HCT116 (cell line): ENCODE measurements at regions not wholly inside any gene's neighbourhood (a gene's known extent, or its start where the extent isn't known, plus 50 kb on each side); places are given as distances from the start of the nearest gene placed in this dataset.

ENCODE experiments used
- ATAC-seq: fragments of 200-7000 bp; cut with Tn5 transposase; 2 replicates; pipeline ENCODE4 v1.9.1; 2020; ENCODE audit warnings: mild to moderate bottlenecking, moderate library complexity
- BruUV-seq: library from RNA; stranded (reverse); fragments of 400-500 nt; replicated peaks from 2 replicates; lab custom pipeline; 2021; lab: Mats Ljungman, UMichigan
- CTCF ChIA-PET: fragments of 300-600 bp; sonication (Branson Sonifier 250); formaldehyde crosslinking; loops from one replicate; lab custom pipeline; 2021; ENCODE audit warnings: antibody characterized with exemption; lab: Charles Lee
- POLR2A ChIA-PET: fragments of 300-600, 350-600 bp; sonication (Branson Sonifier 250); formaldehyde crosslinking; loops from one replicate; lab custom pipeline; 2021; ENCODE audit warnings: antibody characterized with exemption; lab: Charles Lee
- RAD21 ChIA-PET, 2 experiments: fragments of 300-600 bp; sonication (Branson Sonifier 250); formaldehyde crosslinking; loops; one replicate each; lab custom pipeline; 2023; ENCODE audit warnings: low total read pairs in 2 of 2; ENCODE audit not compliant: uncharacterized antibody in 2 of 2, unreplicated experiment in 2 of 2, low non-redundant PET in 1 of 2; lab: Charles Lee
- DNase-seq: peaks from one replicate; pipeline ENCODE4 v3.0.0-alpha.2; 2010; ENCODE audit warnings: low read depth, low spot score
- H2AFZ ChIP-seq: fragments of 200-600 bp; shearing (Covaris generic), sonication (generic); 2 replicates; pipeline ENCODE4 v1.6.1; 2017; ENCODE audit warnings: low read depth, mixed run types, mixed read lengths, antibody characterized with exemption, low read length; ENCODE audit not compliant: poor library complexity, severe bottlenecking
- H3K27ac ChIP-seq: 2 replicates; pipeline ENCODE4 v1.5.1; 2012; ENCODE audit warnings: low read depth, low read length
- H3K27me3 ChIP-seq: fragments of 200-600 bp; sonication (generic); 2 replicates; pipeline ENCODE4 v1.6.1; 2016; ENCODE audit warnings: mixed run types, low read length, mixed read lengths; ENCODE audit not compliant: insufficient read depth
- H3K36me3 ChIP-seq, 2 experiments: fragments of 200-500 bp in 1 of 2; fragments of 200-600 bp in 1 of 2; sonication (Bioruptor generic) in 1 of 2; sonication (generic) in 1 of 2; 2 replicates each; pipeline versions ENCODE4 v1.5.1 to v1.6.1; 2014 to 2016; ENCODE audit warnings: low read length in 2 of 2, inconsistent platforms in 1 of 2, mixed read lengths in 1 of 2, mixed run types in 1 of 2; ENCODE audit not compliant: insufficient read depth in 2 of 2, control insufficient read depth in 1 of 2
- H3K4me1 ChIP-seq, 2 experiments: fragments of 200-600 bp in 1 of 2; sonication (generic) in 1 of 2; 2 replicates each; pipeline versions ENCODE4 v1.5.1 to v1.6.1; 2012 to 2017; ENCODE audit warnings: low read length in 2 of 2, inconsistent platforms in 1 of 2, mild to moderate bottlenecking in 1 of 2, mixed read lengths in 1 of 2, mixed run types in 1 of 2, moderate library complexity in 1 of 2; ENCODE audit not compliant: insufficient read depth in 2 of 2, control insufficient read depth in 1 of 2
- H3K4me2 ChIP-seq: fragments of 200-600 bp; sonication (generic); 2 replicates; pipeline ENCODE4 v1.6.1; 2017; ENCODE audit warnings: mixed run types, low read length, mixed read lengths
- H3K4me3 ChIP-seq, 2 experiments: fragments of 200-600 bp in 1 of 2; sonication (generic) in 1 of 2; replicated peaks in 1 of 2; 2 replicates each; pipeline ENCODE4 v1.5.1; 2011 to 2016; ENCODE audit warnings: low read length in 2 of 2, control low read depth in 1 of 2, low read depth in 1 of 2, mild to moderate bottlenecking in 1 of 2, mixed read lengths in 1 of 2, mixed run types in 1 of 2
- H3K79me2 ChIP-seq: fragments of 200-600 bp; sonication (generic); 2 replicates; pipeline ENCODE4 v1.6.1; 2017; ENCODE audit warnings: mild to moderate bottlenecking, mixed run types, low read length, moderate library complexity, mixed read lengths; ENCODE audit not compliant: insufficient read depth
- H3K9ac ChIP-seq: fragments of 200-600 bp; sonication (generic); 2 replicates; pipeline ENCODE4 v1.6.1; 2016; ENCODE audit warnings: low read length, mixed read lengths
- H3K9me2 ChIP-seq: fragments of 200-600 bp; sonication (generic), shearing (Covaris generic); 2 replicates; pipeline ENCODE4 v1.6.1; 2017; ENCODE audit warnings: mixed run types, mild to moderate bottlenecking, moderate library complexity; ENCODE audit not compliant: insufficient read depth
- H3K9me3 ChIP-seq, 2 experiments: fragments of 200-500 bp in 1 of 2; fragments of 200-600 bp in 1 of 2; sonication (Bioruptor generic) in 1 of 2; sonication (generic) in 1 of 2; 2 replicates each; pipeline ENCODE4 v1.6.1; 2014 to 2017; ENCODE audit warnings: low read length in 2 of 2, mixed read lengths in 2 of 2, inconsistent platforms in 1 of 2, low read depth in 1 of 2, mild to moderate bottlenecking in 1 of 2, mixed run types in 1 of 2, moderate library complexity in 1 of 2; ENCODE audit not compliant: control insufficient read depth in 1 of 2, insufficient read depth in 1 of 2
- H4K20me1 ChIP-seq: fragments of 200-600 bp; sonication (generic), shearing (Covaris generic); 2 replicates; pipeline ENCODE4 v1.6.1; 2017; ENCODE audit warnings: mixed run types, mild to moderate bottlenecking, moderate library complexity; ENCODE audit not compliant: insufficient read depth
- CEBPB ChIP-seq: IDR thresholded peaks from 2 replicates; pipeline ENCODE4 v1.6.1; 2012; ENCODE audit warnings: low read depth
- EGR1 ChIP-seq: IDR thresholded peaks from 2 replicates; pipeline ENCODE4 v1.6.1; 2012; ENCODE audit warnings: low read depth
- EZH2 ChIP-seq: fragments of 200-600 bp; sonication (generic); IDR thresholded peaks from 2 replicates; pipeline ENCODE4 v1.6.1; 2017; ENCODE audit warnings: antibody characterized with exemption, mixed run types
- EZH2phosphoT487 ChIP-seq: fragments of 200-600 bp; IDR thresholded peaks from 2 replicates; pipeline ENCODE4 v1.6.1; 2018; ENCODE audit warnings: antibody characterized with exemption, borderline replicate concordance
- FOSL1 ChIP-seq: IDR thresholded peaks from 2 replicates; pipeline ENCODE4 v1.6.1; 2012; ENCODE audit warnings: low read depth
- JUND ChIP-seq: IDR thresholded peaks from 2 replicates; pipeline ENCODE4 v1.6.1; 2012
- POLR2A ChIP-seq: IDR thresholded peaks from 2 replicates; pipeline ENCODE4 v1.7.0; 2011; ENCODE audit warnings: borderline replicate concordance; ENCODE audit not compliant: insufficient read depth, insufficient read length; ENCODE audit errors: extremely low read depth
- POLR2AphosphoS5 ChIP-seq: IDR thresholded peaks from 2 replicates; pipeline ENCODE4 v1.6.1; 2011; ENCODE audit warnings: mild to moderate bottlenecking, low read depth, low read length, moderate library complexity
- SP1 ChIP-seq: IDR thresholded peaks from 2 replicates; pipeline ENCODE4 v1.6.1; 2012; ENCODE audit warnings: low read depth
- SRF ChIP-seq: IDR thresholded peaks from 2 replicates; pipeline ENCODE4 v1.6.1; 2012; ENCODE audit warnings: low read depth
- YY1 ChIP-seq: IDR thresholded peaks from 2 replicates; pipeline ENCODE4 v1.6.1; 2011; ENCODE audit warnings: low read length, low read depth, moderate library complexity, mild to moderate bottlenecking; ENCODE audit not compliant: insufficient replicate concordance; ENCODE audit errors: extremely low read depth
- intact Hi-C: fragments of 100-400 bp; cut with micrococcal nuclease; formaldehyde crosslinking; loops from 2 replicates; pipeline ENCODE4 v1.10.0; 2022
- TF ChIP-seq, protein P1 (sequence below): IDR thresholded peaks from 2 replicates; pipeline ENCODE4 v1.6.1; 2012
- TF ChIP-seq, protein P2 (sequence below), 3 experiments: fragments of 200-600 bp in 1 of 3; sonication (generic) in 1 of 3; IDR thresholded peaks in 2 of 3; conservative IDR thresholded peaks in 1 of 3; 2 replicates each; pipeline ENCODE4 v1.5.1; 2012 to 2017; ENCODE audit warnings: low read depth in 2 of 3, low read length in 2 of 3, antibody characterized with exemption in 1 of 3, borderline replicate concordance in 1 of 3, control low read depth in 1 of 3, mild to moderate bottlenecking in 1 of 3, mixed read lengths in 1 of 3, mixed run types in 1 of 3, moderate library complexity in 1 of 3; ENCODE audit not compliant: insufficient read depth in 1 of 3

DNA sequence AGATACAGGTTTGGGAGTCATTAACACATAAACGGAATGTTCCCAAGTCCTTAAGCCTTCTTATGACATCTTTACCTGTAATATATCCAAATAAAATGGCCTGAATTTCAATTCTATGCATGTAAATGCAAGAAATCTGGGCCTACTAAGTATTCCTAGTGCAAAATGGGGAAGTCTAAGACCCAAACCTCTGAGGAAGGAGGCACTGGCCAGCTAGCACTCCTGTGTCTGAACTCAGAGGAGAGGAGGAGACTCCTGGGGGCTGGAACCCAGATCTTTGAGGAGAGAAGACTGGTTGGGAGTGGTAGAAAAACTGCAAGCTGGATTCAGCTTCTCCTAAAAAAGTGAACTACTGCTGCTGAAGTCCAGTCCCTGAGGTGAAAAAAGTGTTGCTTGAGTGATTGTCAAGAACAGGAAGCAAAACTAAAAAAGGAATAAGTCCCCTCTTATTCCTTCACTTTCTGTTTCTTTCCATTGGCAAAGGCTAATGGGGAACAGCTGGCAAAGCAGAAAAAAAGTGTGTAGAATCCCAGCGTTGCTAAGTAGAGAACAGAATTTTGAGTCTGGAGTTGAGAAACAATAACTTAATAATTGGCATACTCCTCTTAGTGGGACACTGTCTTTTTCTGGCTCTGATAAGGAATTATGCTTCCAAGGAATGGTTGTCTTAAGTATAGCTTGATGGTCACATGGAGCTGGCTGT, 54.8 kb upstream of the ATP2C1 start:
- Histone ChIP-seq H3K4me2 (no peak overlapping the region), H3K4me3 (no peak overlapping the region), H4K20me1 (no peaks in the 10 kb centered on the region), H3K9me3 (no peaks in the 10 kb centered on the region), H3K27ac (no peak overlapping the region), H3K27me3 (0 out of 2 replicates have a peak, but pooled peaks cover under 1% of the 10 kb centered on the region), H2AFZ (no peak overlapping the region), H3K9me2 (no peaks in the 10 kb centered on the region), H3K9ac (no peak overlapping the region), H3K79me2 (no peaks in the 10 kb centered on the region), H3K36me3 (no peaks in the 10 kb centered on the region), H3K4me1 (no peaks in the 10 kb centered on the region)
- CTCF ChIA-PET, result no interaction called here
- BruUV-seq, result no TSS peak
- intact Hi-C loops, result no loop called here
- DNase-seq (no peak), ATAC-seq (no peak)
- TF ChIP-seq CEBPB (no peak), POLR2A (no peak), FOSL1 (no peak), JUND (no peak), EGR1 (no peak), SRF (no peak), EZH2phosphoT487 (no peak), EZH2 (no peak), POLR2AphosphoS5 (no peak), SP1 (no peak), YY1 (no peak)
- TF ChIP-seq, protein P1, sequence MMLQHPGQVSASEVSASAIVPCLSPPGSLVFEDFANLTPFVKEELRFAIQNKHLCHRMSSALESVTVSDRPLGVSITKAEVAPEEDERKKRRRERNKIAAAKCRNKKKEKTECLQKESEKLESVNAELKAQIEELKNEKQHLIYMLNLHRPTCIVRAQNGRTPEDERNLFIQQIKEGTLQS, result no peak
- TF ChIP-seq, protein P2, sequence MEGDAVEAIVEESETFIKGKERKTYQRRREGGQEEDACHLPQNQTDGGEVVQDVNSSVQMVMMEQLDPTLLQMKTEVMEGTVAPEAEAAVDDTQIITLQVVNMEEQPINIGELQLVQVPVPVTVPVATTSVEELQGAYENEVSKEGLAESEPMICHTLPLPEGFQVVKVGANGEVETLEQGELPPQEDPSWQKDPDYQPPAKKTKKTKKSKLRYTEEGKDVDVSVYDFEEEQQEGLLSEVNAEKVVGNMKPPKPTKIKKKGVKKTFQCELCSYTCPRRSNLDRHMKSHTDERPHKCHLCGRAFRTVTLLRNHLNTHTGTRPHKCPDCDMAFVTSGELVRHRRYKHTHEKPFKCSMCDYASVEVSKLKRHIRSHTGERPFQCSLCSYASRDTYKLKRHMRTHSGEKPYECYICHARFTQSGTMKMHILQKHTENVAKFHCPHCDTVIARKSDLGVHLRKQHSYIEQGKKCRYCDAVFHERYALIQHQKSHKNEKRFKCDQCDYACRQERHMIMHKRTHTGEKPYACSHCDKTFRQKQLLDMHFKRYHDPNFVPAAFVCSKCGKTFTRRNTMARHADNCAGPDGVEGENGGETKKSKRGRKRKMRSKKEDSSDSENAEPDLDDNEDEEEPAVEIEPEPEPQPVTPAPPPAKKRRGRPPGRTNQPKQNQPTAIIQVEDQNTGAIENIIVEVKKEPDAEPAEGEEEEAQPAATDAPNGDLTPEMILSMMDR (IDR thresholded peaks at IDR 0.05 in 2 of 3, conservative IDR thresholded peaks at IDR 0.05 in 1 of 3; ENCODE audit: borderline replicate concordance in 1 of 3, insufficient read depth in 1 of 3, low read depth in 2 of 3, low read length in 2 of 3), result no peak
- POLR2A ChIA-PET, result no interaction called here
- RAD21 ChIA-PET, result no interaction called here
